Heart left ventricle (tissue), 16 donors: ENCODE measurements at regions not wholly inside any gene's neighbourhood (a gene's known extent, or its start where the extent isn't known, plus 50 kb on each side); places are given as distances from the start of the nearest gene placed in this dataset.

Experiments used
- ATAC-seq, 4 donors: fragments of 200-7000 bp; cut with Tn5 transposase; one replicate each; pipeline ENCODE4 v1.9.1; 2020 to 2022; ENCODE audit warnings: moderate library complexity in 4 of 4, mild to moderate bottlenecking in 3 of 4, moderate number of reproducible peaks in 1 of 4
- DNase-seq, 5 donors: peaks; one replicate each; pipeline ENCODE4 v3.0.0-alpha.2; 2020
- H3K27ac ChIP-seq, 12 donors: fragments of 200-600 bp; sonication (generic) in 4 of 12; one replicate each; pipeline versions ENCODE4 v1.5.0 to v1.8.0; 2016 to 2022; ENCODE audit warnings: mild to moderate bottlenecking in 2 of 12
- H3K27me3 ChIP-seq, 9 donors: fragments of 200-600 bp; sonication (generic) in 2 of 9; one replicate each; pipeline versions ENCODE4 v1.5.1 to v1.8.0; 2016 to 2022; ENCODE audit warnings: mild to moderate bottlenecking in 3 of 9
- H3K36me3 ChIP-seq, 9 donors: fragments of 200-600 bp; sonication (generic) in 2 of 9; one replicate each; pipeline versions ENCODE4 v1.5.0 to v1.8.0; 2018 to 2022; ENCODE audit warnings: mild to moderate bottlenecking in 2 of 9
- H3K4me1 ChIP-seq, 12 donors: fragments of 200-600 bp; sonication (generic) in 4 of 12; one replicate each; pipeline versions ENCODE4 v1.5.0 to v1.8.0; 2016 to 2022; ENCODE audit warnings: mild to moderate bottlenecking in 3 of 12
- H3K4me3 ChIP-seq, 12 donors: fragments of 200-600 bp; sonication (generic) in 4 of 12; one replicate each; pipeline versions ENCODE4 v1.5.0 to v1.8.0; 2017 to 2022; ENCODE audit warnings: mild to moderate bottlenecking in 9 of 12, moderate library complexity in 4 of 12
- H3K9me3 ChIP-seq, 12 donors: fragments of 200-600 bp; sonication (generic) in 4 of 12; one replicate each; pipeline versions ENCODE4 v1.5.0 to v1.8.0; 2016 to 2022; ENCODE audit warnings: mild to moderate bottlenecking in 1 of 12
- CTCF ChIP-seq, 12 donors: fragments of 200-600 bp; sonication (generic) in 4 of 12; IDR thresholded peaks; one replicate each; pipeline versions ENCODE4 v1.5.0 to v1.8.0; 2018 to 2022; ENCODE audit warnings: antibody characterized with exemption in 12 of 12, mild to moderate bottlenecking in 5 of 12
- POLR2A ChIP-seq, 2 donors: fragments of 450-650 bp; IDR thresholded peaks; one replicate each; pipeline ENCODE4 v1.6.1; 2017; ENCODE audit warnings: antibody characterized with exemption in 2 of 2, mild to moderate bottlenecking in 2 of 2, moderate library complexity in 2 of 2
- WGBS, 4 donors: extraction: QIAGEN DNeasy Blood & Tissue Kit in 2 of 4; methylation state at CpG; one replicate each; pipeline versions ENCODE4 v1.1.5 to v1.1.7; 2013 to 2018; 5-methylcytosine and 5-hydroxymethylcytosine counted together
- intact Hi-C, 10 donors: fragments of 100-400 bp; cut with DNase I; formaldehyde crosslinking; loops; one replicate each; pipeline versions ENCODE4 v1.11.1 to v1.14.2; 2022
- donor health status: ischemic (EF 13 %, LVEDD 7.1; RV severe dilation, severe dysfunction).
- donor health status: healthy with polysubstance abuse.
- donor health status: DM: no; HTN: yes; CAD: no.
- donor health status: DM: no; HTN: no; CAD: no.
- donor health status: ischemic (EF 25% LVEDD 6.9; RV normal size, moderate dysfunction).
- donor health status: ischemic (EF 25% LVEDD 5.7; RV mildly dilated, moderate dysfunction).
- donor health status: healthy.
- donor health status: DM: yes; HTN: yes; CAD: no.
- donor health status: ischemic (EF 35%, LVEDD 5.7; RV mildly dilated, moderate dysfunction).
- donor health status: nonischemic (EF 11% LVEDD 7.7; RV severe dilation, severe dysfunction).
- donor health status: DM: yes; HTN: yes; CAD: no.
- donor health status: PGD.
- donor health status: ischemic (EF 29% LVEDD 5.4; RV normal size, mild dysfunction).
- donor health status: nonischemic (EF 23%, LVEDD 6.1; RV moderate dilation, normal function).

DNA sequence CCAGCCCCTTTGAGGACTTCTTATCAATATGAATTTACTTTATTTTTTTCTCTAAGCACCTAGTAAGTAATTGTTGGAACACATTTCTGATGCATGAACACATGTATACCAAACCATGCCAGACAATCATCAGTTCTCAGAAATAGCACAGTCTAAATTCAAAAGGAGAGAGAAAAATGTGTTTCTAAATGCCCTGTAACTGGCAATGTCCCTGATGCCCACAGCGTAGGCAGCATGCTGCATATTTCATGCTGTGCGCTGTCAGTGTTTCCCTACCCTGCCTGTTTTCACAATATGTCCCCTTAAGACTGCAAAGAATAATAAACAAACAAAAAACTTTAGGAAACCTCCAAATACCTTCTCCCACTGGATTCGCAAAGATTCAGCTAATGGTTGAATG is 881.0 kb upstream of the CHAC2 start:
- Histone ChIP-seq H3K27ac (no peak overlapping the region), H3K27me3 (no peaks in the 10 kb centered on the region), H3K4me1 (no peaks in the 10 kb centered on the region), H3K9me3 (peaks cover 0 to 12% (median 2%) of the 10 kb centered on the region in 12 donors), H3K4me3 (no peak overlapping the region), H3K36me3 (no peaks in the 10 kb centered on the region)
- WGBS, 4 donors: 86 to 95% (median 89%) methylated on average over 3 of the region's 3 CpGs
- ATAC-seq (no peak), DNase-seq (no peak)
- intact Hi-C loops: no loop called here
- TF ChIP-seq POLR2A (IDR thresholded peaks at IDR 0.05): no peak
- no peak for TF ChIP-seq CTCF (IDR thresholded peaks at IDR 0.05)

DNA sequence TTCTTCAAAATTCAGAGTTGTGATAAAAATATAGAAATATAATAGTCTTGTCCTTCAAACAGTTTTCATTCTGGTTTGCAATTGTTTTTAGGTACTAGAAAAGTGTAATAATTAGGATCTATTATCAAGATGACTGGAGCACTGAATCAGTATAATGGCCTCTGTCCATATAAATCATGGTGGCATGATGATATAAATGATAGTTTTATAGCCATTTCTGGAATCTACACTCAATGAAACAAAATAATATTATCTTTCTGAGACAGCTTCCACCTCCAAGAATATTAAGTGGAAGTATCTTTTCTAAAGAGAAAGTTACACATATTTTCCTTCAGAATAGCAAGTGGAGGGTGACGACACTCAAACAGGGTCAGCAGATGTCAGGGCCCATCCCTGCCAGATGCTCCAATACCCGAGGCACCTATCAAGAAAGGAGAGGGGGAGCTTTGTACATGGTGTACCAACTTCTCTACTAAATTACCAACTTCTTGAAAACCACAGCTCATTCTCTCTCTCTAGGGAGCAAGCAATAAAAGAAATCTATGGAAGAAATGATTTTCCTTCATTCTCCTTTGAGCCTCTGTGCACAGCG is 882.7 kb upstream of the CHAC2 start:
- no peaks in the 10 kb centered on the region for H3K9me3 ChIP-seq
- no peak overlapping the region for H3K4me3 ChIP-seq
- no peaks in the 10 kb centered on the region for H3K36me3 ChIP-seq
- WGBS, 4 donors: 59 to 75% (median 69%) methylated on average over 3 of the region's 3 CpGs
- no peaks in the 10 kb centered on the region for H3K4me1 ChIP-seq
- no peaks in the 10 kb centered on the region for H3K27me3 ChIP-seq
- DNase-seq: no peak
- no peak for ATAC-seq
- no peak for TF ChIP-seq POLR2A (IDR thresholded peaks at IDR 0.05)
- TF ChIP-seq CTCF (IDR thresholded peaks at IDR 0.05): no peak
- intact Hi-C loops: no loop called here
- H3K27ac ChIP-seq: no peak overlapping the region

GRCh38 chr2:52882974-52883373 is 884.6 kb upstream of the CHAC2 start:
- TF ChIP-seq CTCF (IDR thresholded peaks at IDR 0.05): no peak
- Histone ChIP-seq H3K27ac (no peak overlapping the region), H3K27me3 (no peaks in the 10 kb centered on the region), H3K9me3 (no peaks in the 10 kb centered on the region), H3K4me3 (no peak overlapping the region), H3K36me3 (no peaks in the 10 kb centered on the region), H3K4me1 (no peaks in the 10 kb centered on the region)
- intact Hi-C loops: no loop called here
- DNase-seq (no peak), ATAC-seq (no peak)
- 41 to 85% (median 70%) methylated on average over 2 of the region's 2 CpGs for WGBS, 4 donors

DNA sequence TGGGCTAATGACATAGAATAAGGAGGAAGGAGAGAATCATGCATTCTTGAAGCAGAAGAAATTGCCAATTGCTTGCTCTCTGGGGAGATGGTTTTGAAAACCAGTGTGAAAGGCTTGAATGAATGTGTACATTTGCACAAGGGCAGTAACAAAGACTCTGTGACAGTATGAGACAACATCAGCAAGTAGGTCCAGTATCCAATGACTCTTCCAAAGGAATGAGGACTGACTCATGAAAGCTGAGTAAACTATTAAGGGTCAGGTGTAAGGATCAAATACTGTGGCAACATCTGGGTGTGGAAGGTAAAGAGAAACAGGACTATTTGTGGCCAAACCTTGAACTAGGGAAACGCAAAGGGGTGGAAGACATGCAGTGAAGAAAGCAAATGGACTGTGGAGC is 886.0 kb upstream of the CHAC2 start:
- H3K36me3 ChIP-seq: no peaks in the 10 kb centered on the region
- DNase-seq (no peak), ATAC-seq (no peak)
- H3K4me3 ChIP-seq: no peak overlapping the region
- no peaks in the 10 kb centered on the region for H3K27me3 ChIP-seq
- H3K27ac ChIP-seq: no peak overlapping the region
- WGBS, 4 donors: 70 to 86% (median 82%) methylated on average over 1 of the region's 1 CpG
- intact Hi-C loops: no loop called here
- H3K4me1 ChIP-seq: no peaks in the 10 kb centered on the region
- H3K9me3 ChIP-seq: no peaks in the 10 kb centered on the region
- no peak for TF ChIP-seq CTCF (IDR thresholded peaks at IDR 0.05)
- TF ChIP-seq POLR2A (IDR thresholded peaks at IDR 0.05): no peak
